ENCODE measurements at regions not wholly inside any gene's neighbourhood (a gene's known extent, or its start where the extent isn't known, plus 50 kb on each side); places are given as distances from the start of the nearest gene placed in this dataset.

DNA sequence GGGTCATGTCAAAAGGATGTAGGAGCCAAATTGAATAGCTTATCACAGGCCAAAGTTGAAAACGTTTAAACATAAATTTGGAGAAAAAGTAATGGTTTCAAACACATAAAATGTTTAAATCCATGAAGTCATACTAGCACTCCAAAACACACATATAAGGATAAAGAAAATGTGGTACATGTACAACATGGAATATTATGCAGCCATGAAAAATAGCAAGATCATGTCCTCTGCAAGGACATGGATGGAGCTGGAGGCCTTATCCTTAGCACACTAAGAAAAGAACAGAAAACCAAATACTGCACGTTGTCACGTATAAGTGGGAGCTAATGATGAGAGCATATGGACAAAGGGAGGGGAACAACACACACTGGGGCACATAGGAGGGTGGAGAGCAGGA lies 911.7 kb upstream of the PCDH20 start:
- no peak for TF ChIP-seq ZNF282 (IDR thresholded peaks at IDR 0.05; ENCODE audit: partially characterized antibody)
- TF ChIP-seq NFE2L2 (IDR thresholded peaks at IDR 0.05; ENCODE audit: low read length) = no peak
- TF ChIP-seq POLR2A (IDR thresholded peaks at IDR 0.05; ENCODE audit: insufficient read depth in 1 of 2, low read depth in 2 of 2, low read length in 2 of 2) = no peak
- TF ChIP-seq NR2C2 (CRISPR knock-in tag; IDR thresholded peaks at IDR 0.05; ENCODE audit: borderline replicate concordance) = no peak
- TF ChIP-seq, protein P1, sequence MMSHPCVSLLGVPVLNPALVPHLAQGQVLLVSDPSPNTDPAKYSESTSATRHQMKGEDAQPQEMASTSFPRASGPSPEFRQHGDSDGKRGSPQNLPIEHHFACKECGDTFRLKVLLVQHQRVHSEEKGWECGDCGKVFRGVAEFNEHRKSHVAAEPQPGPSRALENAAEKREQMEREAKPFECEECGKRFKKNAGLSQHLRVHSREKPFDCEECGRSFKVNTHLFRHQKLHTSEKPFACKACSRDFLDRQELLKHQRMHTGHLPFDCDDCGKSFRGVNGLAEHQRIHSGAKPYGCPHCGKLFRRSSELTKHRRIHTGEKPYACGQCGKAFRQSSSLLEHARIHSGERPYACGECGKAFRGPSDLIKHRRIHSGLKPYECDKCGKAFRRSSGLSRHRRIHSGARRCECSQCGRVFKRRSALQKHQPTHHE (CRISPR knock-in tag; IDR thresholded peaks at IDR 0.05; ENCODE audit: borderline replicate concordance) = no peak
- TF ChIP-seq NFIC (IDR thresholded peaks at IDR 0.05; ENCODE audit: low read length) = no peak
- TF ChIP-seq, protein P2, sequence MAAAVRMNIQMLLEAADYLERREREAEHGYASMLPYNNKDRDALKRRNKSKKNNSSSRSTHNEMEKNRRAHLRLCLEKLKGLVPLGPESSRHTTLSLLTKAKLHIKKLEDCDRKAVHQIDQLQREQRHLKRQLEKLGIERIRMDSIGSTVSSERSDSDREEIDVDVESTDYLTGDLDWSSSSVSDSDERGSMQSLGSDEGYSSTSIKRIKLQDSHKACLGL (CRISPR knock-in tag; IDR thresholded peaks at IDR 0.05) = no peak
- no peak for TF ChIP-seq YY1 (IDR thresholded peaks at IDR 0.05; ENCODE audit: insufficient read depth, insufficient replicate concordance, low read depth, low read length)
- TF ChIP-seq, protein P3, sequence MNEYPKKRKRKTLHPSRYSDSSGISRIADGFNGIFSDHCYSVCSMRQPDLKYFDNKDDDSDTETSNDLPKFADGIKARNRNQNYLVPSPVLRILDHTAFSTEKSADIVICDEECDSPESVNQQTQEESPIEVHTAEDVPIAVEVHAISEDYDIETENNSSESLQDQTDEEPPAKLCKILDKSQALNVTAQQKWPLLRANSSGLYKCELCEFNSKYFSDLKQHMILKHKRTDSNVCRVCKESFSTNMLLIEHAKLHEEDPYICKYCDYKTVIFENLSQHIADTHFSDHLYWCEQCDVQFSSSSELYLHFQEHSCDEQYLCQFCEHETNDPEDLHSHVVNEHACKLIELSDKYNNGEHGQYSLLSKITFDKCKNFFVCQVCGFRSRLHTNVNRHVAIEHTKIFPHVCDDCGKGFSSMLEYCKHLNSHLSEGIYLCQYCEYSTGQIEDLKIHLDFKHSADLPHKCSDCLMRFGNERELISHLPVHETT (CRISPR knock-in tag; conservative IDR thresholded peaks at IDR 0.05) = no peak
- TF ChIP-seq FOXK1 (CRISPR knock-in tag; IDR thresholded peaks at IDR 0.05; ENCODE audit: borderline replicate concordance, low read depth) = no peak
- TF ChIP-seq, protein P4, sequence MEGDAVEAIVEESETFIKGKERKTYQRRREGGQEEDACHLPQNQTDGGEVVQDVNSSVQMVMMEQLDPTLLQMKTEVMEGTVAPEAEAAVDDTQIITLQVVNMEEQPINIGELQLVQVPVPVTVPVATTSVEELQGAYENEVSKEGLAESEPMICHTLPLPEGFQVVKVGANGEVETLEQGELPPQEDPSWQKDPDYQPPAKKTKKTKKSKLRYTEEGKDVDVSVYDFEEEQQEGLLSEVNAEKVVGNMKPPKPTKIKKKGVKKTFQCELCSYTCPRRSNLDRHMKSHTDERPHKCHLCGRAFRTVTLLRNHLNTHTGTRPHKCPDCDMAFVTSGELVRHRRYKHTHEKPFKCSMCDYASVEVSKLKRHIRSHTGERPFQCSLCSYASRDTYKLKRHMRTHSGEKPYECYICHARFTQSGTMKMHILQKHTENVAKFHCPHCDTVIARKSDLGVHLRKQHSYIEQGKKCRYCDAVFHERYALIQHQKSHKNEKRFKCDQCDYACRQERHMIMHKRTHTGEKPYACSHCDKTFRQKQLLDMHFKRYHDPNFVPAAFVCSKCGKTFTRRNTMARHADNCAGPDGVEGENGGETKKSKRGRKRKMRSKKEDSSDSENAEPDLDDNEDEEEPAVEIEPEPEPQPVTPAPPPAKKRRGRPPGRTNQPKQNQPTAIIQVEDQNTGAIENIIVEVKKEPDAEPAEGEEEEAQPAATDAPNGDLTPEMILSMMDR (CRISPR knock-in tag; IDR thresholded peaks at IDR 0.05) = no peak
- TF ChIP-seq, protein P5, sequence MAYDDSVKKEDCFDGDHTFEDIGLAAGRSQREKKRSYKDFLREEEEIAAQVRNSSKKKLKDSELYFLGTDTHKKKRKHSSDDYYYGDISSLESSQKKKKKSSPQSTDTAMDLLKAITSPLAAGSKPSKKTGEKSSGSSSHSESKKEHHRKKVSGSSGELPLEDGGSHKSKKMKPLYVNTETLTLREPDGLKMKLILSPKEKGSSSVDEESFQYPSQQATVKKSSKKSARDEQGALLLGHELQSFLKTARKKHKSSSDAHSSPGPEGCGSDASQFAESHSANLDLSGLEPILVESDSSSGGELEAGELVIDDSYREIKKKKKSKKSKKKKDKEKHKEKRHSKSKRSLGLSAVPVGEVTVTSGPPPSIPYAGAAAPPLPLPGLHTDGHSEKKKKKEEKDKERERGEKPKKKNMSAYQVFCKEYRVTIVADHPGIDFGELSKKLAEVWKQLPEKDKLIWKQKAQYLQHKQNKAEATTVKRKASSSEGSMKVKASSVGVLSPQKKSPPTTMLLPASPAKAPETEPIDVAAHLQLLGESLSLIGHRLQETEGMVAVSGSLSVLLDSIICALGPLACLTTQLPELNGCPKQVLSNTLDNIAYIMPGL (CRISPR knock-in tag; IDR thresholded peaks at IDR 0.05; ENCODE audit: borderline replicate concordance in 1 of 2, low read depth in 1 of 2) = no peak
- no peak for TF ChIP-seq EP300 (IDR thresholded peaks at IDR 0.05; ENCODE audit: low read depth in 2 of 2, low read length in 2 of 2)
- TF ChIP-seq EP300 (CRISPR knock-in tag; IDR thresholded peaks at IDR 0.05; ENCODE audit: borderline replicate concordance) = no peak
- TF ChIP-seq SRF (IDR thresholded peaks at IDR 0.05; ENCODE audit: low read depth, low read length) = no peak
